ENCODE measurements at regions not wholly inside any gene's neighbourhood (a gene's known extent, or its start where the extent isn't known, plus 50 kb on each side); places are given as distances from the start of the nearest gene placed in this dataset.
"Not testable (repeated sequence)": the region's sequence is repeated elsewhere in the genome, so short reads cannot be mapped to it uniquely, and the experiment has no call there.

- H3K4me3 ChIP-seq (ENCODE audit: low read depth in 1 of 2, low read length in 1 of 2): no peak overlapping the region
- TF ChIP-seq CTCF (IDR thresholded peaks at IDR 0.05): no peak
- no peak overlapping the region for H3K27ac ChIP-seq
- H3K36me3 ChIP-seq: no peaks in the 10 kb centered on the region
- no peaks in the 10 kb centered on the region for H3K9me3 ChIP-seq
- no peaks in the 10 kb centered on the region for H3K4me1 ChIP-seq (ENCODE audit: control insufficient read depth in 1 of 2, insufficient read depth in 1 of 2, low read depth in 1 of 2, low read length in 1 of 2)
- no peaks in the 10 kb centered on the region for H3K27me3 ChIP-seq
Observed at GRCh38 chrY:20042993-20043392, 298.5 kb upstream of the KDM5D start.

GRCh38 chrY:20025676-20026075 lies 281.1 kb upstream of the KDM5D start:
- no peak overlapping the region for H3K27ac ChIP-seq
- H3K36me3 ChIP-seq: no peaks in the 10 kb centered on the region
- no peaks in the 10 kb centered on the region for H3K9me3 ChIP-seq
- H3K4me3 ChIP-seq (ENCODE audit: low read depth in 1 of 2, low read length in 1 of 2): no peak overlapping the region
- no peaks in the 10 kb centered on the region for H3K4me1 ChIP-seq (ENCODE audit: control insufficient read depth in 1 of 2, insufficient read depth in 1 of 2, low read depth in 1 of 2, low read length in 1 of 2)
- no peaks in the 10 kb centered on the region for H3K27me3 ChIP-seq
- TF ChIP-seq CTCF (IDR thresholded peaks at IDR 0.05): no peak

GRCh38 chrY:19993410-19993809 lies 248.9 kb upstream of the KDM5D start:
- not testable (repeated sequence) for H3K9me3 ChIP-seq; H3K4me3 ChIP-seq (ENCODE audit: low read depth in 1 of 2, low read length in 1 of 2); H3K4me1 ChIP-seq (ENCODE audit: control insufficient read depth in 1 of 2, insufficient read depth in 1 of 2, low read depth in 1 of 2, low read length in 1 of 2); H3K27me3 ChIP-seq; H3K36me3 ChIP-seq; H3K27ac ChIP-seq

- Histone ChIP-seq H3K9me3 (no peaks in the 10 kb centered on the region), H3K4me3 (ENCODE audit: low read depth in 1 of 2, low read length in 1 of 2) (no peak overlapping the region), H3K36me3 (no peaks in the 10 kb centered on the region), H3K27me3 (no peaks in the 10 kb centered on the region), H3K4me1 (ENCODE audit: control insufficient read depth in 1 of 2, insufficient read depth in 1 of 2, low read depth in 1 of 2, low read length in 1 of 2) (no peaks in the 10 kb centered on the region), H3K27ac (no peak overlapping the region)
- TF ChIP-seq CTCF (IDR thresholded peaks at IDR 0.05): no peak
Observed at GRCh38 chrY:19973012-19973411, 228.5 kb upstream of the KDM5D start.

- no peak for TF ChIP-seq CTCF (IDR thresholded peaks at IDR 0.05)
- Histone ChIP-seq H3K4me3 (ENCODE audit: low read depth in 1 of 2, low read length in 1 of 2) (no peak overlapping the region), H3K27me3 (no peaks in the 10 kb centered on the region), H3K9me3 (no peaks in the 10 kb centered on the region), H3K36me3 (no peaks in the 10 kb centered on the region), H3K4me1 (ENCODE audit: control insufficient read depth in 1 of 2, insufficient read depth in 1 of 2, low read depth in 1 of 2, low read length in 1 of 2) (no peaks in the 10 kb centered on the region), H3K27ac (no peak overlapping the region)
Observed at GRCh38 chrY:19947702-19948101, 203.2 kb upstream of the KDM5D start.

- H3K9me3 ChIP-seq: no peaks in the 10 kb centered on the region
- no peaks in the 10 kb centered on the region for H3K27me3 ChIP-seq
- no peak overlapping the region for H3K4me3 ChIP-seq (ENCODE audit: low read depth in 1 of 2, low read length in 1 of 2)
- no peak for TF ChIP-seq CTCF (IDR thresholded peaks at IDR 0.05)
- H3K27ac ChIP-seq: no peak overlapping the region
- no peaks in the 10 kb centered on the region for H3K36me3 ChIP-seq
- H3K4me1 ChIP-seq (ENCODE audit: control insufficient read depth in 1 of 2, insufficient read depth in 1 of 2, low read depth in 1 of 2, low read length in 1 of 2): no peaks in the 10 kb centered on the region
Observed at GRCh38 chrY:19899011-19899410, 154.5 kb upstream of the KDM5D start.
